ENCODE measurements at regions not wholly inside any gene's neighbourhood (a gene's known extent, or its start where the extent isn't known, plus 50 kb on each side); places are given as distances from the start of the nearest gene placed in this dataset.
"Not testable (repeated sequence)": the region's sequence is repeated elsewhere in the genome, so short reads cannot be mapped to it uniquely, and the experiment has no call there.

DNA sequence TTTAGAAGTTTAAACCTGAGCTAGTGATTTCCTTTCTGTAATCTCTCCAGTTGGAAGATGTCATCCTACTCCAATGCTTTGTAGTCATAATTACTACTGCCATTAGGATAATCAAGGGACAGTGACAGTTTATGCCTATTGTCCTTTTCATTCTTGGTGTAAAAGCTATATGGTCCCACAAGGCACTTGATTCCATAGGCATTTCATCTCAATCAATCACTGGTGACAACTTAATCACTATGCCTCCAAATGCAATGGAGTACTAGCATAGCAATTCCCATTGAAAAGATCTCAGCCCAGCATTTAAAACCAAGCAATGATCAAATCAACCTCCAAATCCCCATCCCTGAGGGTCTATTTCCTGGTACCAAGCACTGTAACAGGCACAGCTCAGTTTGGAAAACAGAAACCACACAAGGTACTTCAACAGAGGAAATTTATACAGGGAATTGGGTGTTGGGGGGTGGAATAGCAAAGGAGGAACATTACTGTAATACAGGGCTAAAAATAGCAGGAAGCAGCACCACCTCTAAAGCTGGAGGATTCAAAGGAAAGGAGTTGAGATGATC, 51.0 kb downstream of the FHIP2A start:
- TF ChIP-seq, protein P1, sequence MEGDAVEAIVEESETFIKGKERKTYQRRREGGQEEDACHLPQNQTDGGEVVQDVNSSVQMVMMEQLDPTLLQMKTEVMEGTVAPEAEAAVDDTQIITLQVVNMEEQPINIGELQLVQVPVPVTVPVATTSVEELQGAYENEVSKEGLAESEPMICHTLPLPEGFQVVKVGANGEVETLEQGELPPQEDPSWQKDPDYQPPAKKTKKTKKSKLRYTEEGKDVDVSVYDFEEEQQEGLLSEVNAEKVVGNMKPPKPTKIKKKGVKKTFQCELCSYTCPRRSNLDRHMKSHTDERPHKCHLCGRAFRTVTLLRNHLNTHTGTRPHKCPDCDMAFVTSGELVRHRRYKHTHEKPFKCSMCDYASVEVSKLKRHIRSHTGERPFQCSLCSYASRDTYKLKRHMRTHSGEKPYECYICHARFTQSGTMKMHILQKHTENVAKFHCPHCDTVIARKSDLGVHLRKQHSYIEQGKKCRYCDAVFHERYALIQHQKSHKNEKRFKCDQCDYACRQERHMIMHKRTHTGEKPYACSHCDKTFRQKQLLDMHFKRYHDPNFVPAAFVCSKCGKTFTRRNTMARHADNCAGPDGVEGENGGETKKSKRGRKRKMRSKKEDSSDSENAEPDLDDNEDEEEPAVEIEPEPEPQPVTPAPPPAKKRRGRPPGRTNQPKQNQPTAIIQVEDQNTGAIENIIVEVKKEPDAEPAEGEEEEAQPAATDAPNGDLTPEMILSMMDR (IDR thresholded peaks at IDR 0.05; ENCODE audit: low read depth, low read length), result no peak
- Histone ChIP-seq H4K20me1 (ENCODE audit: insufficient read depth, low read length) (no peaks in the 10 kb centered on the region), H3K4me3 (ENCODE audit: low read length) (no peak overlapping the region), H3K9me3 (ENCODE audit: insufficient read depth, low read length) (no peaks in the 10 kb centered on the region), H2AFZ (ENCODE audit: low read depth, low read length) (no peak overlapping the region), H3K27ac (ENCODE audit: low read length) (no peak overlapping the region), H3K9ac (ENCODE audit: low read length) (no peak overlapping the region), H3K36me3 (replicated peaks; ENCODE audit: low read depth, low read length) (no peaks in the 10 kb centered on the region), H3K79me2 (ENCODE audit: low read length) (no peaks in the 10 kb centered on the region), H3K4me1 (ENCODE audit: low read length) (peaks cover 7% of the 10 kb centered on the region; the same call in 1 of the 2 replicates), H3K4me2 (ENCODE audit: low read length) (no peak overlapping the region), H3K27me3 (ENCODE audit: low read depth, low read length) (no peaks in the 10 kb centered on the region)

DNA sequence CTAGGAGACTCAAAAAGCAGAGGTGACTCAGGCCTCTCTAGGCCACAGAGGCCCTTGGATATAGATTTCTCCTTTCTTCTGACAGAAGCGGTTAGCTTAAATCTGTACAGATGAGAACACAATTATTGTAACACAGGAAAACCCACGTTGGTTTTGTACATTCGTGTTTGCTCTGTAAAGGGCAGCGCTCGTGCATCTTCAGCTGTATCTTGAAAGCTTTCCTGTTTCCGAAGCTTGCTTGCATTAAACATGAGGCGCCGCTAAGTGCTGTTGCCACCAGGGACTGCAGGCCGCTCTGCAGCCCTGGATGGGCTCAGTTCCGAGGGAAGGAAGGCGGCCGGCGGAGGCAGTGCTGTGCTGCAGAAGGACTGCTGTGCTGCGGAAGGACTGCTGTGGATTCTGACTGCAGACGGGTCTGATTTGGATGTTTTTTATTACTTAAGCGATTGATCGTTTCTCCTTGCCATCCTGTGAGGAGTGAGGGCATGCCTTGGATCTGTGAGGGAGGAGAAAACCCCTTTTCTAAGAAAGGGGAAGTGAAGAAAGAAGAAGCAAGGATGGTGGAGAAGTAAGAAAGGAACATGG, 53.3 kb downstream of the FHIP2A start:
- H3K27me3 ChIP-seq (ENCODE audit: low read depth, low read length), result no peaks in the 10 kb centered on the region
- no peak overlapping the region for H3K27ac ChIP-seq (ENCODE audit: low read length)
- H3K4me3 ChIP-seq (ENCODE audit: low read length), result peak overlapping the region; percentile 11; the same call in 1 of the 2 replicates
- no peak overlapping the region for H2AFZ ChIP-seq (ENCODE audit: low read depth, low read length)
- H3K36me3 ChIP-seq (replicated peaks; ENCODE audit: low read depth, low read length), result no peaks in the 10 kb centered on the region
- H3K4me1 ChIP-seq (ENCODE audit: low read length), result peaks cover 7% of the 10 kb centered on the region; the same call in 1 of the 2 replicates
- TF ChIP-seq EZH2phosphoT487 (IDR thresholded peaks at IDR 0.05; ENCODE audit: low read depth), result no peak
- TF ChIP-seq, protein P1 (IDR thresholded peaks at IDR 0.05; ENCODE audit: low read depth, low read length), result no peak
- no peaks in the 10 kb centered on the region for H4K20me1 ChIP-seq (ENCODE audit: insufficient read depth, low read length)
- H3K9me3 ChIP-seq (ENCODE audit: insufficient read depth, low read length), result no peaks in the 10 kb centered on the region
- no peak overlapping the region for H3K9ac ChIP-seq (ENCODE audit: low read length)
- H3K79me2 ChIP-seq (ENCODE audit: low read length), result no peaks in the 10 kb centered on the region
- H3K4me2 ChIP-seq (ENCODE audit: low read length), result peak overlapping the region; percentile 41

GRCh38 chr10:114875590-114876081, 54.1 kb downstream of the FHIP2A start:
- not testable (repeated sequence) for H3K27ac ChIP-seq (ENCODE audit: low read length); H3K9me3 ChIP-seq (ENCODE audit: insufficient read depth, low read length); H4K20me1 ChIP-seq (ENCODE audit: insufficient read depth, low read length); H3K27me3 ChIP-seq (ENCODE audit: low read depth, low read length); H3K79me2 ChIP-seq (ENCODE audit: low read length); H2AFZ ChIP-seq (ENCODE audit: low read depth, low read length); H3K4me1 ChIP-seq (ENCODE audit: low read length); H3K9ac ChIP-seq (ENCODE audit: low read length); H3K36me3 ChIP-seq (replicated peaks; ENCODE audit: low read depth, low read length)
- H3K4me3 ChIP-seq (ENCODE audit: low read length), result peak overlapping the region; percentile 59
- H3K4me2 ChIP-seq (ENCODE audit: low read length), result peak overlapping the region; percentile 73

DNA sequence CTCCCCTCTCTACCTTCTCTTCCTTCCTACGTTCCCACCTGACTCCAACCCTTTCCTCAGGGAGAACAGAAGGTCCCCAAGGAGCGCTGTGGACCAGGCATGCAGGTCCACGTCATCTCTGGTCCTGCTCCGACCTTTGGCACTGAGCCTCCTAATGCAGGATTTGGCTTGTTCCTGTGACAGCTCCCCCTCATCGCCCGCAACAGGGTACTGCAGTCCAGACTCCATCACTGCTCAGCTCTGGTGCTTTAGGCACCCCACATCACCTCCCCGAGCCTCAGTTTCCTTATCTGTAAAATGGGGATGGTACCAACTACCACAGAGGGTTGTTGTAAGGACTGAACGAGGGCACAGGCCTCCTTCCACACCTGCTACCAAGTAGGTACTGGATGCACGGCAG, 54.6 kb downstream of the FHIP2A start:
- Histone ChIP-seq H3K9ac (ENCODE audit: low read length) (no peak overlapping the region), H3K36me3 (replicated peaks; ENCODE audit: low read depth, low read length) (no peaks in the 10 kb centered on the region), H2AFZ (ENCODE audit: low read depth, low read length) (peak overlapping the region; percentile 83), H3K27me3 (ENCODE audit: low read depth, low read length) (no peaks in the 10 kb centered on the region), H3K9me3 (ENCODE audit: insufficient read depth, low read length) (no peaks in the 10 kb centered on the region), H3K4me1 (ENCODE audit: low read length) (peaks cover 7% of the 10 kb centered on the region; the same call in 1 of the 2 replicates), H3K4me2 (ENCODE audit: low read length) (peak overlapping the region; percentile 73), H3K4me3 (ENCODE audit: low read length) (peak overlapping the region; percentile 59), H3K79me2 (ENCODE audit: low read length) (no peaks in the 10 kb centered on the region), H4K20me1 (ENCODE audit: insufficient read depth, low read length) (no peaks in the 10 kb centered on the region), H3K27ac (ENCODE audit: low read length) (no peak overlapping the region)
- no peak for TF ChIP-seq EZH2phosphoT487 (IDR thresholded peaks at IDR 0.05; ENCODE audit: low read depth)
- TF ChIP-seq, protein P1 (IDR thresholded peaks at IDR 0.05; ENCODE audit: low read depth, low read length), result peak; percentile 23; the same call in 1 of the 2 replicates

Data from OCI-LY3 (cell line).